NB4 (cell line): ENCODE measurements at regions not wholly inside any gene's neighbourhood (a gene's known extent, or its start where the extent isn't known, plus 50 kb on each side); places are given as distances from the start of the nearest gene placed in this dataset.
"Not testable (repeated sequence)": the region's sequence is repeated elsewhere in the genome, so short reads cannot be mapped to it uniquely, and the experiment has no call there.

Experiments used
- DNase-seq: peaks from one replicate; pipeline ENCODE4 v3.0.0; 2010; ENCODE audit warnings: low read depth
- H3K4me3 ChIP-seq: one replicate; pipeline ENCODE4 v1.5.1; 2011; ENCODE audit warnings: mild to moderate bottlenecking, low read depth, low read length, moderate library complexity
- MYC ChIP-seq: IDR thresholded peaks from 2 replicates; pipeline ENCODE4 v1.6.1; 2011; ENCODE audit warnings: low read depth, low read length
- POLR2A ChIP-seq: IDR thresholded peaks from 2 replicates; pipeline ENCODE4 v1.6.1; 2011; ENCODE audit warnings: mild to moderate bottlenecking; ENCODE audit not compliant: insufficient read length; ENCODE audit errors: extremely low read depth
- TF ChIP-seq, protein P1 (sequence below): IDR thresholded peaks from 2 replicates; pipeline ENCODE4 v1.6.1; 2011; ENCODE audit warnings: low read depth, low read length
- TF ChIP-seq, protein P2 (sequence below): IDR thresholded peaks from one replicate; pipeline ENCODE4 v1.5.1; 2012; ENCODE audit warnings: low read depth, low read length

DNA sequence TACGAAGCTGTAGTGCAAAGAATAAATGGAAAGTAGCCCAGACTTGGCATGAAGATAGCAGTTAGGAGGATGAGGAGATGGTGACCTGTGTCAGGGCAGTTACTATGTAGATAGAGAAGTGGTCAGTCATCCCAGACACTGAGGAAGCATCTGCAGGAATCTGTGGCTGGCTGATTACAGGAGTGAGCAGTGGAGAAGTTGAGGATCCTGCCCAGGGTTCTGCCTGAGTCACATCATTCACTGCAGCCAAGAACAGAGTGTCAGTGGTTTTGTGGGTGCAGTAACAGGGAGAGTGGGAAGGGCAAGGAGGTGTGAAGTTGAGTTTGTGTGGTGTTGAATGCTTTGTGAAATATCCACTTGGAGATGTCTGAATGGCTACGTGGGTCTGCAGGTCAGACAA is 676.4 kb upstream of the NRP1 start:
- peak; percentile 3 for DNase-seq
- no peak for TF ChIP-seq POLR2A
- H3K4me3 ChIP-seq = no peak overlapping the region

DNA sequence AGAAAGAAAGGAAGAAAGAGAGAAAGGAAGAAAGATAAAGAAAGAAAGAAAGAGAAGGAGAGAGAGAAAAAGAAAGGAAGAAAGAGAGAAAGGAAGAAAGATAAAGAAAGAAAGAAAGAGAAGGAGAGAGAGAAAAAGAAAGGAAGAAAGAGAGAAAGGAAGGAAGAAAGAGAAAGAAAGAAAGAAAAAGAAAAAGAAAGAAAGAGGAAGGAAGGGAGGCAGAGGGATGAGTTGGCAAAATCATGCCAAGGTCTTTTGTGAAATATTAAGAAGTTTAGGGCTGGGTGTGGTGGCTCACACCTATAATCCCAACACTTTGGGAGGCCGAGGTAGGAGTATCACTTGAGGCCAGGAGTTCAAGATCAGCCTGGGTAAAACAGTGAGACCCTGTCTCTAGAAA is 675.8 kb upstream of the NRP1 start:
- DNase-seq = not testable (repeated sequence)

DNA sequence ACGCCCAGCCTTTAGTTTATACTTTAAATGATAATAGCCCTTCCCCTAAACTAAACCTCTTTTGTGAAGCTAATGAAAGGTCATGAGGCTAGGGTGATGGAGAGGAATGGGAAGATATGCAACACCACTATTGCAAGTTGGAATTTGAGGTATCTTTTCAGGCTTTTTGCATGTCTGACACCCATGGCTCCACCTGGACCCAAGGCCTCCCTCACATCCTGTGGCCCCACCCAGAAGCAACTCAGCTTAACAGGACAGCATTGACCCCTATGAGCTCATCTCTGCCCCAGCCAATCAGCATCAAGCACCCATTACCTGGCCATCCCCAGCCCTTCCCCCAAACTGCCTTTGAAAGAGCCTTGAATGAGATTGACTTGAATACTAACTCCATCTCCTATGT is 674.2 kb upstream of the NRP1 start:
- H3K4me3 ChIP-seq = no peak overlapping the region
- TF ChIP-seq, protein P1, sequence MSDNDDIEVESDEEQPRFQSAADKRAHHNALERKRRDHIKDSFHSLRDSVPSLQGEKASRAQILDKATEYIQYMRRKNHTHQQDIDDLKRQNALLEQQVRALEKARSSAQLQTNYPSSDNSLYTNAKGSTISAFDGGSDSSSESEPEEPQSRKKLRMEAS = no peak
- no peak for TF ChIP-seq MYC
- no peak for DNase-seq

More for the DNA sequence above, 675.8 kb upstream of the NRP1 start:
- H3K4me3 ChIP-seq = not testable (repeated sequence)

DNA sequence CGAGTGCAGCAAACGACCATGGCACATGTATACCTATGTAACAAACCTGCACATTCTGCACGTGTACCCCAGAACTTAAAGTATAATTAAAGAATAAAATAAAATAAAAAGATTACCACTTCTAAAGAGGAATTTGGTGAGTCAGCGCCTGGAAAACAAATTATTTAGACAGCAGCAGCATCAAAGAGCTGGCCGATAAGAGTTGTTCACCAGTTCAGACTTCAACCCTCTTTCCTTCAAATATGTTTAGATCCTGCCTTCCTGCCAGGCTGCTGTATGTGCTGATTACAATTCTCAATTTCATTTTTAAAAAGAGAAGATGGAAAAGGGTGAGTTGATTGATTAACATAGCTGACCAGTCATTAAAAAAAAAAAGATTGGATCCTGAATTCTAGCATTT is 672.0 kb upstream of the NRP1 start:
- no peak for DNase-seq
- H3K4me3 ChIP-seq = no peak overlapping the region
- TF ChIP-seq, protein P2, sequence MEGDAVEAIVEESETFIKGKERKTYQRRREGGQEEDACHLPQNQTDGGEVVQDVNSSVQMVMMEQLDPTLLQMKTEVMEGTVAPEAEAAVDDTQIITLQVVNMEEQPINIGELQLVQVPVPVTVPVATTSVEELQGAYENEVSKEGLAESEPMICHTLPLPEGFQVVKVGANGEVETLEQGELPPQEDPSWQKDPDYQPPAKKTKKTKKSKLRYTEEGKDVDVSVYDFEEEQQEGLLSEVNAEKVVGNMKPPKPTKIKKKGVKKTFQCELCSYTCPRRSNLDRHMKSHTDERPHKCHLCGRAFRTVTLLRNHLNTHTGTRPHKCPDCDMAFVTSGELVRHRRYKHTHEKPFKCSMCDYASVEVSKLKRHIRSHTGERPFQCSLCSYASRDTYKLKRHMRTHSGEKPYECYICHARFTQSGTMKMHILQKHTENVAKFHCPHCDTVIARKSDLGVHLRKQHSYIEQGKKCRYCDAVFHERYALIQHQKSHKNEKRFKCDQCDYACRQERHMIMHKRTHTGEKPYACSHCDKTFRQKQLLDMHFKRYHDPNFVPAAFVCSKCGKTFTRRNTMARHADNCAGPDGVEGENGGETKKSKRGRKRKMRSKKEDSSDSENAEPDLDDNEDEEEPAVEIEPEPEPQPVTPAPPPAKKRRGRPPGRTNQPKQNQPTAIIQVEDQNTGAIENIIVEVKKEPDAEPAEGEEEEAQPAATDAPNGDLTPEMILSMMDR = no peak
- TF ChIP-seq, protein P1 = no peak
- no peak for TF ChIP-seq POLR2A
- TF ChIP-seq MYC = no peak

DNA sequence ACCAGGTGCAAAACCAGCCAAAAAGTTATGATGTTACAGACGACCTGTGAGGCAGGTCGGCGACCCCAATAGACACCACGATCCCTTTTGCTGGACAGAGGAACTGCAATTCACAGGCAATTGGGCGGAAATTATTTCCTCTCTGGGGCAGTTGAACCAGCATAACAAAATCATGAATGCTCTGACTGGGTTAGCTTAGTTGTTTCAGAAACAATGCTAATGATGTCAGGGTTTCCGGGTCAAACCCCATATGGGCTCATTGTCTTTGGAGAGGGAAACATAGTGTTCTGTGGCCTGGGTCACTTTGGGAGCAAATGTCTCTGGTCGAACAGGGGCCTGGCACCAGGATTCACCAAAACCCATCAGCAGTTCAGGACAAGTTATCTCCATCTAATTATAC is 669.1 kb upstream of the NRP1 start:
- TF ChIP-seq, protein P1 = no peak
- TF ChIP-seq MYC = no peak
- TF ChIP-seq, protein P2 = no peak
- TF ChIP-seq POLR2A = no peak
- no peak for DNase-seq
- H3K4me3 ChIP-seq = no peak overlapping the region

DNA sequence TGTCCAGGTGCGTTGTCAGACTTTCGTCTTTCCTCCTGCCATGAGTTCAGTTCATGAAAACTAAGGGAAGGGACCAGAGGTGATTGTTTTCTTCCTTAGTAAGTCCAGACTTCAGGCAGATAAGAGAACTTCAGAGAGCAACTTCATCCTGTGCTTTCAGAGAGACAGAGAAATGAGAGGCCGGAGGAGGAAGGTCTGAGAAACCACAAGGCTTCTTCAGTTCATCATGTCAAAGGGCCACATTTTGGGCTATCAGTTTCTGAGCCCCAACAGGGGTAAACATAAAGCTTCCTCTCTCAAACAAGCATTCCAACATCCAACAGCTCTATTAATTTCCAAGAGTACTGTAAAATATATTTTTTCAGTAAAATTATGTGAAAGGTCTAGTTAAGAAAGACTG is 668.4 kb upstream of the NRP1 start:
- no peak for TF ChIP-seq MYC
- TF ChIP-seq, protein P1 = no peak
- TF ChIP-seq, protein P2 = no peak
- no peak for TF ChIP-seq POLR2A
- no peak for DNase-seq
- H3K4me3 ChIP-seq = no peak overlapping the region

DNA sequence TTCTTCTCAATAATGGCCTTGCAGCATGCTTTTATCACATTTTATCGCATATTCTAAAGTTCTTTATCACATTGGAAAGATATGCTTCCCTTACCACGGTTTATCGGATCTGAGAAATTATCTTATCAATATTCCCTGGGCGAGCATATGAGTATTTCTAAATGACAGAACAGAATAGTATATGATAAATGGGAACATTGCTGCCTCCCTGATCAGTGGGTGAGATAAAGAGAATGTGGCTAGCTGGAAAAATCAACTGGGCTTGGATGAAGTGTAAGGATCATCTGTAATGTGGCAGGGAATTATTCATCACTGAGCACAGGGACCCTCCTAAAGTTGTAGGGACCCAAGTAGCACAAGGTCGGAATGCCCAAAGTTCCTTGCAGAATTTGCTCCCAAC is 667.4 kb upstream of the NRP1 start:
- DNase-seq = no peak
- no peak overlapping the region for H3K4me3 ChIP-seq
- TF ChIP-seq, protein P2 = no peak
- no peak for TF ChIP-seq MYC
- no peak for TF ChIP-seq POLR2A
- TF ChIP-seq, protein P1 = no peak
